ENCODE measurements at regions not wholly inside any gene's neighbourhood (a gene's known extent, or its start where the extent isn't known, plus 50 kb on each side); places are given as distances from the start of the nearest gene placed in this dataset.

DNA sequence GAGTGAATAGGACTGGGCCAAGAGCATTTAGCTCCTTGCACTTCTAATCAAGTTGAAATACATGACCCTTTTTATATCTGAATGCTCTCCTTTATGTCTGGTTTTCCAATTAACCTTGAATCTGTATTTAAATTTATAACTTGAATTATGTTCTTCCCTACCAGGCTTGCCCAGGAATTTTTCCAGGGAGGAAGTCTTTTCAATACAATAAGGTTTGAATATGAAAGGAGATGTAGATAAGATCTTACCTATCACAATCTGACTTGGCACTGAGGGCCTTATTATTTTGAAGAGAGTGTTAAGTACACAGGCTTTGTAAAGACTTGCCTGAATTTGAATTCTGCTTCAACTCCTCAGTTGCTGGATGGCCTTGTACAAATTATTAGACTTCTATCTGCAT, 555.7 kb downstream of the PCDH7 start:
- H3K27ac ChIP-seq, result no peak overlapping the region
- H3K4me3 ChIP-seq, result no peak overlapping the region
- intact Hi-C loops (cut with DNase I; ENCODE audit: low total_unique reads), result no loop called here
- H3K4me1 ChIP-seq, result no peaks in the 10 kb centered on the region
- no peaks in the 10 kb centered on the region for H3K9me3 ChIP-seq
- TF ChIP-seq CTCF (IDR thresholded peaks at IDR 0.05) (no peak), POLR2A (IDR thresholded peaks at IDR 0.05) (no peak)
- H3K36me3 ChIP-seq (ENCODE audit: low read depth, missing control alignments), result no peaks in the 10 kb centered on the region
- H3K27me3 ChIP-seq, result no peaks in the 10 kb centered on the region
- no peak for DNase-seq

DNA sequence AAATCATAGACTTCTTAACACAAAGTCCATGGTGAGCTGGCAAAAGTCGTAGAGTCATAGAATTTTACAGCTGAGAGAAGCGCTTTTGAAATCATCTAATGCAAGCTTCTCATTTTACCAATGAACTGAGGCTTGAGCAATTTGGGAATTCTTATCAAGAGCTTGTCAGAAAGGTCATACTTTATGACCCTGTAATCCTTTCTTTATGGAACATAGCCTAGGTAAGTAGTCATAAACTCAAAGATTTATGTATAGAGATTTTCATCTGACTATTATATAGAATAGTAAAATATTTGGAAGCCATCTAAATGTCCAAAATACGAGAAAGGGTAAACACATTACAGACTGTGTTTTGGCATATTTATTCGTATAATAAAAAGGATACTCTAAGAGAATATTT, 563.5 kb downstream of the PCDH7 start:
- WGBS, 2 donors, result 67 to 78% methylated on average over 4 of the region's 4 CpGs
- H3K36me3 ChIP-seq (ENCODE audit: low read depth, missing control alignments), result no peaks in the 10 kb centered on the region

GRCh38 chr4:31290836-31291235, 570.7 kb downstream of the PCDH7 start:
- H3K4me3 ChIP-seq, result no peak overlapping the region
- WGBS, 2 donors, result 34 to 56% methylated on average over 3 of the region's 3 CpGs
- DNase-seq, result no peak

More for the DNA sequence above, 563.5 kb downstream of the PCDH7 start:
- no peak for TF ChIP-seq CTCF (IDR thresholded peaks at IDR 0.05)
- no peak for TF ChIP-seq POLR2A (IDR thresholded peaks at IDR 0.05)
- Histone ChIP-seq H3K4me3 (no peak overlapping the region), H3K27me3 (no peaks in the 10 kb centered on the region), H3K27ac (no peak overlapping the region), H3K4me1 (no peaks in the 10 kb centered on the region), H3K9me3 (no peaks in the 10 kb centered on the region)
- intact Hi-C loops (cut with DNase I; ENCODE audit: low total_unique reads), result no loop called here
- no peak for DNase-seq

GRCh38 chr4:31291238-31291637, 571.1 kb downstream of the PCDH7 start:
- no peak overlapping the region for H3K27ac ChIP-seq
- no peaks in the 10 kb centered on the region for H3K9me3 ChIP-seq
- H3K4me1 ChIP-seq, result no peaks in the 10 kb centered on the region
- WGBS, 2 donors, result 69 to 95% methylated on average over 1 of the region's 1 CpG
- no peaks in the 10 kb centered on the region for H3K27me3 ChIP-seq
- intact Hi-C loops (cut with DNase I; ENCODE audit: low total_unique reads), result no loop called here
- H3K36me3 ChIP-seq (ENCODE audit: low read depth, missing control alignments), result no peaks in the 10 kb centered on the region
- no peak overlapping the region for H3K4me3 ChIP-seq
- no peak for TF ChIP-seq CTCF (IDR thresholded peaks at IDR 0.05)
- no peak for TF ChIP-seq POLR2A (IDR thresholded peaks at IDR 0.05)
- no peak for DNase-seq

More at GRCh38 chr4:31290836-31291235, 570.7 kb downstream of the PCDH7 start:
- TF ChIP-seq POLR2A (IDR thresholded peaks at IDR 0.05), result no peak
- TF ChIP-seq CTCF (IDR thresholded peaks at IDR 0.05), result no peak
- Histone ChIP-seq H3K27ac (no peak overlapping the region), H3K27me3 (no peaks in the 10 kb centered on the region), H3K36me3 (ENCODE audit: low read depth, missing control alignments) (no peaks in the 10 kb centered on the region), H3K9me3 (no peaks in the 10 kb centered on the region), H3K4me1 (no peaks in the 10 kb centered on the region)
- intact Hi-C loops (cut with DNase I; ENCODE audit: low total_unique reads), result no loop called here

- Histone ChIP-seq H3K27ac (no peak overlapping the region), H3K9me3 (no peaks in the 10 kb centered on the region), H3K36me3 (ENCODE audit: low read depth, missing control alignments) (no peaks in the 10 kb centered on the region), H3K27me3 (no peaks in the 10 kb centered on the region), H3K4me3 (no peak overlapping the region), H3K4me1 (no peaks in the 10 kb centered on the region)
- 87 to 90% methylated on average over 7 of the region's 7 CpGs for WGBS, 2 donors
- TF ChIP-seq POLR2A (IDR thresholded peaks at IDR 0.05), result no peak
- TF ChIP-seq CTCF (IDR thresholded peaks at IDR 0.05), result no peak
- intact Hi-C loops (cut with DNase I; ENCODE audit: low total_unique reads), result no loop called here
- DNase-seq, result no peak
Observed at GRCh38 chr4:31294655-31295480, 574.7 kb downstream of the PCDH7 start.
